ENCODE measurements at regions not wholly inside any gene's neighbourhood (a gene's known extent, or its start where the extent isn't known, plus 50 kb on each side); places are given as distances from the start of the nearest gene placed in this dataset.
A peak's percentile ranks its signal among the peaks of the same experiment; 100 is the strongest.

GRCh38 chr6:121522265-121522664 lies 86.8 kb downstream of the GJA1 start:
- H3K9me3 ChIP-seq, result no peaks in the 10 kb centered on the region
- no peaks in the 10 kb centered on the region for H3K36me3 ChIP-seq
- no peak overlapping the region for H3K4me3 ChIP-seq
- no peaks in the 10 kb centered on the region for H3K4me1 ChIP-seq
- no peak for DNase-seq (ENCODE audit: low spot score)
- H3K27ac ChIP-seq, result peak overlapping the region; percentile 28 to 74
- no peaks in the 10 kb centered on the region for H3K27me3 ChIP-seq
- no peak for TF ChIP-seq CTCF (IDR thresholded peaks at IDR 0.05)

- Histone ChIP-seq H3K4me1 (no peaks in the 10 kb centered on the region), H3K4me3 (no peak overlapping the region), H3K27ac (peak overlapping the region; percentile 28 to 74), H3K9me3 (no peaks in the 10 kb centered on the region), H3K36me3 (no peaks in the 10 kb centered on the region), H3K27me3 (no peaks in the 10 kb centered on the region)
- TF ChIP-seq CTCF (IDR thresholded peaks at IDR 0.05), result no peak
- no peak for DNase-seq (ENCODE audit: low spot score)
Measured at GRCh38 chr6:121522771-121523386, 87.4 kb downstream of the GJA1 start.

GRCh38 chr6:121523628-121524027 lies 88.2 kb downstream of the GJA1 start:
- no peaks in the 10 kb centered on the region for H3K36me3 ChIP-seq
- H3K27me3 ChIP-seq, result no peaks in the 10 kb centered on the region
- no peaks in the 10 kb centered on the region for H3K9me3 ChIP-seq
- DNase-seq (ENCODE audit: low spot score), result no peak
- no peak overlapping the region for H3K4me3 ChIP-seq
- no peak for TF ChIP-seq CTCF (IDR thresholded peaks at IDR 0.05)
- no peak overlapping the region for H3K27ac ChIP-seq
- no peaks in the 10 kb centered on the region for H3K4me1 ChIP-seq

- Histone ChIP-seq H3K4me1 (no peaks in the 10 kb centered on the region), H3K4me3 (no peak overlapping the region), H3K36me3 (no peaks in the 10 kb centered on the region), H3K27ac (no peak overlapping the region), H3K9me3 (no peaks in the 10 kb centered on the region), H3K27me3 (no peaks in the 10 kb centered on the region)
- no peak for TF ChIP-seq CTCF (IDR thresholded peaks at IDR 0.05)
- no peak for DNase-seq (ENCODE audit: low spot score)
Measured at GRCh38 chr6:121526282-121526681, 90.8 kb downstream of the GJA1 start.

- DNase-seq (ENCODE audit: low spot score), result no peak
- Histone ChIP-seq H3K36me3 (no peaks in the 10 kb centered on the region), H3K9me3 (no peaks in the 10 kb centered on the region), H3K4me3 (no peak overlapping the region), H3K4me1 (no peaks in the 10 kb centered on the region), H3K27ac (no peak overlapping the region), H3K27me3 (no peaks in the 10 kb centered on the region)
- TF ChIP-seq CTCF (IDR thresholded peaks at IDR 0.05), result no peak
Measured at GRCh38 chr6:121531658-121532169, 96.3 kb downstream of the GJA1 start.

GRCh38 chr6:121533321-121533841 lies 97.9 kb downstream of the GJA1 start:
- H3K36me3 ChIP-seq, result no peaks in the 10 kb centered on the region
- H3K27me3 ChIP-seq, result no peaks in the 10 kb centered on the region
- DNase-seq (ENCODE audit: low spot score), result no peak
- TF ChIP-seq CTCF (IDR thresholded peaks at IDR 0.05), result no peak
- no peaks in the 10 kb centered on the region for H3K4me1 ChIP-seq
- no peak overlapping the region for H3K4me3 ChIP-seq
- H3K9me3 ChIP-seq, result no peaks in the 10 kb centered on the region
- H3K27ac ChIP-seq, result no peak overlapping the region
